ENCODE measurements at regions not wholly inside any gene's neighbourhood (a gene's known extent, or its start where the extent isn't known, plus 50 kb on each side); places are given as distances from the start of the nearest gene placed in this dataset.
"Not testable (repeated sequence)": the region's sequence is repeated elsewhere in the genome, so short reads cannot be mapped to it uniquely, and the experiment has no call there.

- DNase-seq (ENCODE audit: low read depth, low spot score): not testable (repeated sequence)
Measured at GRCh38 chr3:82620744-82621143, 859.3 kb upstream of the GBE1 start.

GRCh38 chr3:82618594-82618993, 857.1 kb upstream of the GBE1 start:
- no peak for DNase-seq (ENCODE audit: low read depth, low spot score)

GRCh38 chr3:82610236-82610635, 848.8 kb upstream of the GBE1 start:
- DNase-seq (ENCODE audit: low read depth, low spot score): no peak

GRCh38 chr3:82607391-82607790, 845.9 kb upstream of the GBE1 start:
- DNase-seq (ENCODE audit: low read depth, low spot score): no peak

GRCh38 chr3:82596805-82597204, 835.4 kb upstream of the GBE1 start:
- DNase-seq (ENCODE audit: low read depth, low spot score): no peak

- no peak for DNase-seq (ENCODE audit: low read depth, low spot score)
Measured at GRCh38 chr3:82595530-82595929, 834.1 kb upstream of the GBE1 start.

- DNase-seq (ENCODE audit: low read depth, low spot score): no peak
Measured at GRCh38 chr3:82587174-82587573, 825.7 kb upstream of the GBE1 start.

GRCh38 chr3:82586414-82586813, 825.0 kb upstream of the GBE1 start:
- DNase-seq (ENCODE audit: low read depth, low spot score): no peak

GRCh38 chr3:82586002-82586401, 824.6 kb upstream of the GBE1 start:
- DNase-seq (ENCODE audit: low read depth, low spot score): not testable (repeated sequence)

GRCh38 chr3:82585591-82585990, 824.1 kb upstream of the GBE1 start:
- DNase-seq (ENCODE audit: low read depth, low spot score): not testable (repeated sequence)

- DNase-seq (ENCODE audit: low read depth, low spot score): not testable (repeated sequence)
Measured at GRCh38 chr3:82584861-82585260, 823.4 kb upstream of the GBE1 start.

GRCh38 chr3:82584415-82584814, 823.0 kb upstream of the GBE1 start:
- not testable (repeated sequence) for DNase-seq (ENCODE audit: low read depth, low spot score)

GRCh38 chr3:82581350-82581749, 819.9 kb upstream of the GBE1 start:
- DNase-seq (ENCODE audit: low read depth, low spot score): no peak

GRCh38 chr3:82572721-82573120, 811.3 kb upstream of the GBE1 start:
- DNase-seq (ENCODE audit: low read depth, low spot score): no peak

- DNase-seq (ENCODE audit: low read depth, low spot score): no peak
Measured at GRCh38 chr3:82568776-82569338, 807.4 kb upstream of the GBE1 start.

- DNase-seq (ENCODE audit: low read depth, low spot score): no peak
Measured at GRCh38 chr3:82567029-82567600, 805.7 kb upstream of the GBE1 start.

GRCh38 chr3:82562896-82563295, 801.5 kb upstream of the GBE1 start:
- DNase-seq (ENCODE audit: low read depth, low spot score): no peak

- DNase-seq (ENCODE audit: low read depth, low spot score): no peak
Measured at GRCh38 chr3:82561784-82562183, 800.3 kb upstream of the GBE1 start.

- DNase-seq (ENCODE audit: low read depth, low spot score): no peak
Measured at GRCh38 chr3:82558081-82558480, 796.6 kb upstream of the GBE1 start.

- DNase-seq (ENCODE audit: low read depth, low spot score): no peak
Measured at GRCh38 chr3:82556113-82556512, 794.7 kb upstream of the GBE1 start.

GRCh38 chr3:82542556-82542955, 781.1 kb upstream of the GBE1 start:
- DNase-seq (ENCODE audit: low read depth, low spot score): not testable (repeated sequence)

GRCh38 chr3:82521657-82522056, 760.2 kb upstream of the GBE1 start:
- no peak for DNase-seq (ENCODE audit: low read depth, low spot score)

GRCh38 chr3:82520846-82521245, 759.4 kb upstream of the GBE1 start:
- DNase-seq (ENCODE audit: low read depth, low spot score): no peak

All from smooth muscle cell of the brain vasculature (primary cell).